HCT116 (cell line): ENCODE measurements at regions not wholly inside any gene's neighbourhood (a gene's known extent, or its start where the extent isn't known, plus 50 kb on each side); places are given as distances from the start of the nearest gene placed in this dataset.

Experiments used
- CEBPB ChIP-seq: IDR thresholded peaks from 2 replicates; pipeline ENCODE4 v1.6.1; 2012; ENCODE audit warnings: low read depth
- CTCF ChIP-seq, 3 experiments: fragments of 200-600 bp in 1 of 3; sonication (generic) in 1 of 3; IDR thresholded peaks in 2 of 3; conservative IDR thresholded peaks in 1 of 3; 2 replicates each; pipeline ENCODE4 v1.5.1; 2012 to 2017; ENCODE audit warnings: low read depth in 2 of 3, low read length in 2 of 3, antibody characterized with exemption in 1 of 3, borderline replicate concordance in 1 of 3, control low read depth in 1 of 3, mild to moderate bottlenecking in 1 of 3, mixed read lengths in 1 of 3, mixed run types in 1 of 3, moderate library complexity in 1 of 3; ENCODE audit not compliant: insufficient read depth in 1 of 3
- EZH2 ChIP-seq: fragments of 200-600 bp; sonication (generic); IDR thresholded peaks from 2 replicates; pipeline ENCODE4 v1.6.1; 2017; ENCODE audit warnings: antibody characterized with exemption, mixed run types
- EZH2phosphoT487 ChIP-seq: fragments of 200-600 bp; IDR thresholded peaks from 2 replicates; pipeline ENCODE4 v1.6.1; 2018; ENCODE audit warnings: antibody characterized with exemption, borderline replicate concordance
- JUND ChIP-seq: IDR thresholded peaks from 2 replicates; pipeline ENCODE4 v1.6.1; 2012
- POLR2AphosphoS5 ChIP-seq: IDR thresholded peaks from 2 replicates; pipeline ENCODE4 v1.6.1; 2011; ENCODE audit warnings: mild to moderate bottlenecking, low read depth, low read length, moderate library complexity
- REST ChIP-seq: IDR thresholded peaks from 2 replicates; pipeline ENCODE4 v1.6.1; 2012; ENCODE audit warnings: low read depth
- SIN3A ChIP-seq: IDR thresholded peaks from 2 replicates; pipeline ENCODE4 v1.6.1; 2012; ENCODE audit warnings: low read depth
- TCF7L2 ChIP-seq: IDR thresholded peaks from 2 replicates; pipeline ENCODE4 v1.7.0; 2011; ENCODE audit warnings: borderline replicate concordance, inconsistent platforms; ENCODE audit not compliant: insufficient read depth, insufficient read length; ENCODE audit errors: extremely low read depth

GRCh38 chr17:72571813-72572396 lies 451.1 kb downstream of the SOX9 start:
- TF ChIP-seq SIN3A: no peak
- TF ChIP-seq CTCF (IDR thresholded peaks at IDR 0.05 in 2 of 3, conservative IDR thresholded peaks at IDR 0.05 in 1 of 3; ENCODE audit: borderline replicate concordance in 1 of 3, insufficient read depth in 1 of 3, low read depth in 2 of 3, low read length in 2 of 3): no peak
- no peak for TF ChIP-seq EZH2
- TF ChIP-seq REST: no peak
- no peak for TF ChIP-seq POLR2AphosphoS5
- no peak for TF ChIP-seq EZH2phosphoT487
- no peak for TF ChIP-seq CEBPB
- no peak for TF ChIP-seq JUND
- TF ChIP-seq TCF7L2: no peak
